Stimulated activated CD8-positive, alpha-beta memory T cell treated with anti-CD3 and anti-CD28 coated beads, Interleukin-12 subunit alpha, Interleukin-12 subunit beta, amount 100 ng/mL, for 24 hours (primary cell): ENCODE measurements at regions not wholly inside any gene's neighbourhood (a gene's known extent, or its start where the extent isn't known, plus 50 kb on each side); places are given as distances from the start of the nearest gene placed in this dataset.

Experiments
- DNase-seq: peaks from one replicate; pipeline ENCODE4 v3.0.0-alpha.2; 2020; ENCODE audit errors: extremely low read depth

- no peak for DNase-seq
These were observed 58.3 kb upstream of the PDE10A start for GRCh38 chr6:165721356-165721755.

GRCh38 chr6:165718491-165718891 is 55.5 kb upstream of the PDE10A start:
- no peak for DNase-seq

GRCh38 chr6:165717732-165718465 is 54.9 kb upstream of the PDE10A start:
- no peak for DNase-seq

GRCh38 chr6:165716886-165717285 is 53.8 kb upstream of the PDE10A start:
- DNase-seq = no peak

- no peak for DNase-seq
These were observed 52.4 kb upstream of the PDE10A start for GRCh38 chr6:165715428-165715827.

- no peak for DNase-seq
These were observed 51.9 kb upstream of the PDE10A start for GRCh38 chr6:165714907-165715306.

- no peak for DNase-seq
These were observed 50.9 kb upstream of the PDE10A start for GRCh38 chr6:165713845-165714466.
